Cardiac fibroblast (primary cell): ENCODE measurements at regions not wholly inside any gene's neighbourhood (a gene's known extent, or its start where the extent isn't known, plus 50 kb on each side); places are given as distances from the start of the nearest gene placed in this dataset.

ENCODE experiments used
- DNase-seq, 2 donors: peaks; one replicate each; pipeline versions ENCODE4 v3.0.0 to v3.0.0-alpha.2; 2010; ENCODE audit warnings: low read depth in 2 of 2
- H3K4me3 ChIP-seq, 2 donors: replicated peaks in 1 of 2; 1 replicate in 1 of 2; 2 replicates in 1 of 2; pipeline ENCODE4 v1.5.1; 2011; ENCODE audit warnings: low read depth in 2 of 2, low read length in 2 of 2, mild to moderate bottlenecking in 2 of 2, moderate library complexity in 1 of 2
- TF ChIP-seq, protein P1 (sequence below): IDR thresholded peaks from one replicate; pipeline ENCODE4 v1.5.1; 2011; ENCODE audit warnings: low read depth, mild to moderate bottlenecking, low read length, inconsistent platforms

- H3K4me3 ChIP-seq = no peak overlapping the region
- DNase-seq = no peak
- TF ChIP-seq, protein P1, sequence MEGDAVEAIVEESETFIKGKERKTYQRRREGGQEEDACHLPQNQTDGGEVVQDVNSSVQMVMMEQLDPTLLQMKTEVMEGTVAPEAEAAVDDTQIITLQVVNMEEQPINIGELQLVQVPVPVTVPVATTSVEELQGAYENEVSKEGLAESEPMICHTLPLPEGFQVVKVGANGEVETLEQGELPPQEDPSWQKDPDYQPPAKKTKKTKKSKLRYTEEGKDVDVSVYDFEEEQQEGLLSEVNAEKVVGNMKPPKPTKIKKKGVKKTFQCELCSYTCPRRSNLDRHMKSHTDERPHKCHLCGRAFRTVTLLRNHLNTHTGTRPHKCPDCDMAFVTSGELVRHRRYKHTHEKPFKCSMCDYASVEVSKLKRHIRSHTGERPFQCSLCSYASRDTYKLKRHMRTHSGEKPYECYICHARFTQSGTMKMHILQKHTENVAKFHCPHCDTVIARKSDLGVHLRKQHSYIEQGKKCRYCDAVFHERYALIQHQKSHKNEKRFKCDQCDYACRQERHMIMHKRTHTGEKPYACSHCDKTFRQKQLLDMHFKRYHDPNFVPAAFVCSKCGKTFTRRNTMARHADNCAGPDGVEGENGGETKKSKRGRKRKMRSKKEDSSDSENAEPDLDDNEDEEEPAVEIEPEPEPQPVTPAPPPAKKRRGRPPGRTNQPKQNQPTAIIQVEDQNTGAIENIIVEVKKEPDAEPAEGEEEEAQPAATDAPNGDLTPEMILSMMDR = no peak
Observed at GRCh38 chr18:47558110-47558750, 306.8 kb upstream of the SKOR2 start.

DNA sequence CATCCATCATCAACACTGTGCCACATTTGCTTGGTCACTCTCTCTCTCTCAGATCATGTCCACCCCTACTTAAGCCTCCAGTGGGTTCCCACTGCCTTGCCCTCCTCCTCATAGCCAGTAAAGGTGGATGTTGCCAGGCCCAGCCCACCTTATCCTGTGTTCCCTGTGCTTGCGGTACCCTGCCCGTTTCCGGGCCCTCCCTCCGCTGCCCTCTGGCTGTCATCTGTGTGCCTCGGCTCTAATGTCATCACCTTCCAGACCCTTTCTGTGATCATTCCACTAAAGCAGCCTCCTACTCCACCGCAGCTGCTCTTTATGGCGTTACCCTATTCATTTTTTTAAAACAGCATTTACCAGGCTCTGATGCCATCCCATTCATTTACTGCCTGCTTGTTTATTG lies 305.7 kb upstream of the SKOR2 start:
- DNase-seq = no peak
- H3K4me3 ChIP-seq = no peak overlapping the region
- TF ChIP-seq, protein P1 = no peak

GRCh38 chr18:47552783-47553182 lies 301.3 kb upstream of the SKOR2 start:
- no peak overlapping the region for H3K4me3 ChIP-seq
- DNase-seq = no peak
- TF ChIP-seq, protein P1 = no peak

DNA sequence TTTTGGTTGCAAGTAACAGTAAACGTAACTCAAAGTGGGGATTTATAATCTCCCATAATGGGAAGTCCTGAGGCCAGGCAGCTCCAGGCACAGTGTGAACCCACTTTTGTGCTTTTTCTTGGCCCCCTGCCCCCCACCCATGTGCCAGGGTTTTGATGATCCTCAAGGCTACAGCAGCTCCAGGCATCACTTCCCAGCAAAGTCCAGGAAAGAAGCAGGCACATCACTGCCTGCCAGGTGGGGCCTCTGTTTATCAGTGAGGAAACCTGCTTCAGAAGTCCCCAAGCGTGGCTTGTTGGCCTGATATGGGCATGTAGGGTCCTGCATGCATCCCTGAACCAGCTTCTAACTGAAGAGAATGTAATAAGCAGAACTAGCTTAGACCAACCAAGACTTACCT lies 299.2 kb upstream of the SKOR2 start:
- H3K4me3 ChIP-seq = no peak overlapping the region
- DNase-seq = no peak

GRCh38 chr18:47549021-47549540 lies 297.6 kb upstream of the SKOR2 start:
- TF ChIP-seq, protein P1 = no peak
- no peak overlapping the region for H3K4me3 ChIP-seq
- no peak for DNase-seq

More for the DNA sequence above, 299.2 kb upstream of the SKOR2 start:
- TF ChIP-seq, protein P1 = no peak

DNA sequence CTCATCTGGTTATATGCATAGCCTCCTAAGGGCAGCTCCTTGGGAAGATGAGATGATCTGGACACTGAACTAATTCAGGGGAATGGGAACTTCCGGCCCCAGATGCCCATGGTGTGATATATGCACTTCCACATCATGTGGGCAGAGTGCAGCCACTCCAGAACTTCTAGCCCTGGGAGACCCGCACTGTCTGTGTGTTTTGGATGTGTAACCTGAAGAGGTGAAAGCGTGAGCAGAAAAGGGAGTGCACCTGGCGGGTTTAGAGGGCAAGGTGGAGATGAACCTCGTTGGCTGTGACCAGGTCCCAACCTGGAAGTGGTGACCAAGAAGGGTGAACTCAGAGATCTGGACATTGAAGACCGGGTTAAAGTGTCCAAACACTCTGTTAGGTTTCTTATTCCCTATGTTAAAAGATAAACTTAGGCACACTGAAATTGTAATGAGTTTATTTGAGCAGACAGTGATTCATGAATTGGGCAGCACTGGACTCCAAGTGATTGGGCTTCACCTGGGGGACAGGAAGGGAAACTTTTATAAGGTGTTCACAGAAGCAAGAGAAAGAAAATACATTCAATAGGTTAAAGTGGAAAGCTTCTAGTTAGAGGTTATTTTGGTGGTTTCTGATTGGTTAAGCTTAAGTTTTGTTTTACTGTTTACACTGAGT lies 296.2 kb upstream of the SKOR2 start:
- no peak for DNase-seq
- TF ChIP-seq, protein P1 = no peak
- no peak overlapping the region for H3K4me3 ChIP-seq
